ENCODE measurements at regions not wholly inside any gene's neighbourhood (a gene's known extent, or its start where the extent isn't known, plus 50 kb on each side); places are given as distances from the start of the nearest gene placed in this dataset.
"Not testable (repeated sequence)": the region's sequence is repeated elsewhere in the genome, so short reads cannot be mapped to it uniquely, and the experiment has no call there.

DNA sequence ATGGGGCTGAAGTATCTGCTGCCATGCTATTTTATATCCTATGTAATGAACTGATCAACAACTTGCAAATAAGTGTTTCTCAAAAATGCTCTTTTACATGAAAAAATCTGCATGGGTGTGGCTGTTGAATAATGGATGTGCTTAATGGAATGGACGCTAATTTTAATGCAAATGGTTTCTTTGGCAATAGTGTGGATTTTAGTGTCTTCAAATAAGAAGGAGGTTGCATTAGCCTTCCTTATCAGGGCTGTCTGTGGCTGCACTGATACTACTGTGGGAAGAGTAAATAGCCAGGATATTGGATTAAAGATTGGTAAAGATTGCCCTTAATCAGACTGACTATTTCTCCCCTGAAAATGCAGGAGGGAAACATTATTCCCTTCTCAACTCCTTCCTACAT is 121.9 kb upstream of the STK32A start:
- Mint-ChIP-seq H3K27me3 (ENCODE audit: low read depth) (no peaks in the 10 kb centered on the region), H3K36me3 (no peaks in the 10 kb centered on the region), H3K4me1 (peaks cover 19% of the 10 kb centered on the region), H3K27ac (no peak overlapping the region), H3K4me3 (no peak overlapping the region), H3K9me3 (no peaks in the 10 kb centered on the region)
- POLR2A ChIA-PET = no interaction called here
- TF ChIP-seq EMX1 (CRISPR knock-in tag; IDR thresholded peaks at IDR 0.05) = no peak
- TF ChIP-seq, protein P1, sequence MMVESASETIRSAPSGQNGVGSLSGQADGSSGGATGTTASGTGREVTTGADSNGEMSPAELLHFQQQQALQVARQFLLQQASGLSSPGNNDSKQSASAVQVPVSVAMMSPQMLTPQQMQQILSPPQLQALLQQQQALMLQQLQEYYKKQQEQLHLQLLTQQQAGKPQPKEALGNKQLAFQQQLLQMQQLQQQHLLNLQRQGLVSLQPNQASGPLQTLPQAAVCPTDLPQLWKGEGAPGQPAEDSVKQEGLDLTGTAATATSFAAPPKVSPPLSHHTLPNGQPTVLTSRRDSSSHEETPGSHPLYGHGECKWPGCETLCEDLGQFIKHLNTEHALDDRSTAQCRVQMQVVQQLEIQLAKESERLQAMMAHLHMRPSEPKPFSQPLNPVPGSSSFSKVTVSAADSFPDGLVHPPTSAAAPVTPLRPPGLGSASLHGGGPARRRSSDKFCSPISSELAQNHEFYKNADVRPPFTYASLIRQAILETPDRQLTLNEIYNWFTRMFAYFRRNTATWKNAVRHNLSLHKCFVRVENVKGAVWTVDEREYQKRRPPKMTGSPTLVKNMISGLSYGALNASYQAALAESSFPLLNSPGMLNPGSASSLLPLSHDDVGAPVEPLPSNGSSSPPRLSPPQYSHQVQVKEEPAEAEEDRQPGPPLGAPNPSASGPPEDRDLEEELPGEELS (CRISPR knock-in tag; IDR thresholded peaks at IDR 0.05) = no peak
- DNase-seq (ENCODE audit: low spot score) = no peak
- no peak for ATAC-seq
- CTCF ChIA-PET = interaction anchor here (1.6 to 2.1 kb wide), 2 partner anchors 14 to 76 kb away, joined by 4 read pairs; no protein-coding TSS in a partner anchor

DNA sequence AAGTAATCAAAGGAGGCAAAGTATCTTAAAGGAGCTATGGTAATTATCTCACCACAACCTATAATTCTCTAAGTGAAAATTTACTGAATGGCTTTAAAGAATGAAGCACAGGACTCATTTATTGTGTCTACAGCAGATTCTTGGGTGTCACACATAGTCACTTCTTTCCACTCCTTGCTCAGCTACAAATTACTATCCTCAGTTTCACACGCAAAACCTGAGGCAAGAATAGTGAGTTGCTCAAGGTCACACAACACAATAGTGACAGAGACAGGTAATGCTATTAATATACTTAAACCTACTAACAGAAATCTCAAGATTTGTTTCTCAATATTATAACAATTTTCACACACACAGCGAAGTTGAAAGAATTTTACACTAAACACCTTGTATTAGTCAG is 120.9 kb upstream of the STK32A start:
- Mint-ChIP-seq H3K36me3 (no peaks in the 10 kb centered on the region), H3K4me3 (no peak overlapping the region), H3K4me1 (peaks cover 19% of the 10 kb centered on the region), H3K27me3 (ENCODE audit: low read depth) (no peaks in the 10 kb centered on the region), H3K27ac (no peak overlapping the region), H3K9me3 (no peaks in the 10 kb centered on the region)
- TF ChIP-seq, protein P2, sequence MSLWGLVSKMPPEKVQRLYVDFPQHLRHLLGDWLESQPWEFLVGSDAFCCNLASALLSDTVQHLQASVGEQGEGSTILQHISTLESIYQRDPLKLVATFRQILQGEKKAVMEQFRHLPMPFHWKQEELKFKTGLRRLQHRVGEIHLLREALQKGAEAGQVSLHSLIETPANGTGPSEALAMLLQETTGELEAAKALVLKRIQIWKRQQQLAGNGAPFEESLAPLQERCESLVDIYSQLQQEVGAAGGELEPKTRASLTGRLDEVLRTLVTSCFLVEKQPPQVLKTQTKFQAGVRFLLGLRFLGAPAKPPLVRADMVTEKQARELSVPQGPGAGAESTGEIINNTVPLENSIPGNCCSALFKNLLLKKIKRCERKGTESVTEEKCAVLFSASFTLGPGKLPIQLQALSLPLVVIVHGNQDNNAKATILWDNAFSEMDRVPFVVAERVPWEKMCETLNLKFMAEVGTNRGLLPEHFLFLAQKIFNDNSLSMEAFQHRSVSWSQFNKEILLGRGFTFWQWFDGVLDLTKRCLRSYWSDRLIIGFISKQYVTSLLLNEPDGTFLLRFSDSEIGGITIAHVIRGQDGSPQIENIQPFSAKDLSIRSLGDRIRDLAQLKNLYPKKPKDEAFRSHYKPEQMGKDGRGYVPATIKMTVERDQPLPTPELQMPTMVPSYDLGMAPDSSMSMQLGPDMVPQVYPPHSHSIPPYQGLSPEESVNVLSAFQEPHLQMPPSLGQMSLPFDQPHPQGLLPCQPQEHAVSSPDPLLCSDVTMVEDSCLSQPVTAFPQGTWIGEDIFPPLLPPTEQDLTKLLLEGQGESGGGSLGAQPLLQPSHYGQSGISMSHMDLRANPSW (CRISPR knock-in tag; conservative IDR thresholded peaks at IDR 0.05; ENCODE audit: low read depth) = no peak
- TF ChIP-seq, protein P3, sequence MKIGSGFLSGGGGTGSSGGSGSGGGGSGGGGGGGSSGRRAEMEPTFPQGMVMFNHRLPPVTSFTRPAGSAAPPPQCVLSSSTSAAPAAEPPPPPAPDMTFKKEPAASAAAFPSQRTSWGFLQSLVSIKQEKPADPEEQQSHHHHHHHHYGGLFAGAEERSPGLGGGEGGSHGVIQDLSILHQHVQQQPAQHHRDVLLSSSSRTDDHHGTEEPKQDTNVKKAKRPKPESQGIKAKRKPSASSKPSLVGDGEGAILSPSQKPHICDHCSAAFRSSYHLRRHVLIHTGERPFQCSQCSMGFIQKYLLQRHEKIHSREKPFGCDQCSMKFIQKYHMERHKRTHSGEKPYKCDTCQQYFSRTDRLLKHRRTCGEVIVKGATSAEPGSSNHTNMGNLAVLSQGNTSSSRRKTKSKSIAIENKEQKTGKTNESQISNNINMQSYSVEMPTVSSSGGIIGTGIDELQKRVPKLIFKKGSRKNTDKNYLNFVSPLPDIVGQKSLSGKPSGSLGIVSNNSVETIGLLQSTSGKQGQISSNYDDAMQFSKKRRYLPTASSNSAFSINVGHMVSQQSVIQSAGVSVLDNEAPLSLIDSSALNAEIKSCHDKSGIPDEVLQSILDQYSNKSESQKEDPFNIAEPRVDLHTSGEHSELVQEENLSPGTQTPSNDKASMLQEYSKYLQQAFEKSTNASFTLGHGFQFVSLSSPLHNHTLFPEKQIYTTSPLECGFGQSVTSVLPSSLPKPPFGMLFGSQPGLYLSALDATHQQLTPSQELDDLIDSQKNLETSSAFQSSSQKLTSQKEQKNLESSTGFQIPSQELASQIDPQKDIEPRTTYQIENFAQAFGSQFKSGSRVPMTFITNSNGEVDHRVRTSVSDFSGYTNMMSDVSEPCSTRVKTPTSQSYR (CRISPR knock-in tag; IDR thresholded peaks at IDR 0.05) = no peak
- TF ChIP-seq, protein P4, sequence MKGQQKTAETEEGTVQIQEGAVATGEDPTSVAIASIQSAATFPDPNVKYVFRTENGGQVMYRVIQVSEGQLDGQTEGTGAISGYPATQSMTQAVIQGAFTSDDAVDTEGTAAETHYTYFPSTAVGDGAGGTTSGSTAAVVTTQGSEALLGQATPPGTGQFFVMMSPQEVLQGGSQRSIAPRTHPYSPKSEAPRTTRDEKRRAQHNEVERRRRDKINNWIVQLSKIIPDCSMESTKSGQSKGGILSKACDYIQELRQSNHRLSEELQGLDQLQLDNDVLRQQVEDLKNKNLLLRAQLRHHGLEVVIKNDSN (CRISPR knock-in tag; IDR thresholded peaks at IDR 0.05) = no peak
- TF ChIP-seq, protein P5, sequence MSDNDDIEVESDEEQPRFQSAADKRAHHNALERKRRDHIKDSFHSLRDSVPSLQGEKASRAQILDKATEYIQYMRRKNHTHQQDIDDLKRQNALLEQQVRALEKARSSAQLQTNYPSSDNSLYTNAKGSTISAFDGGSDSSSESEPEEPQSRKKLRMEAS (CRISPR knock-in tag; IDR thresholded peaks at IDR 0.05) = no peak
- TF ChIP-seq, protein P6, sequence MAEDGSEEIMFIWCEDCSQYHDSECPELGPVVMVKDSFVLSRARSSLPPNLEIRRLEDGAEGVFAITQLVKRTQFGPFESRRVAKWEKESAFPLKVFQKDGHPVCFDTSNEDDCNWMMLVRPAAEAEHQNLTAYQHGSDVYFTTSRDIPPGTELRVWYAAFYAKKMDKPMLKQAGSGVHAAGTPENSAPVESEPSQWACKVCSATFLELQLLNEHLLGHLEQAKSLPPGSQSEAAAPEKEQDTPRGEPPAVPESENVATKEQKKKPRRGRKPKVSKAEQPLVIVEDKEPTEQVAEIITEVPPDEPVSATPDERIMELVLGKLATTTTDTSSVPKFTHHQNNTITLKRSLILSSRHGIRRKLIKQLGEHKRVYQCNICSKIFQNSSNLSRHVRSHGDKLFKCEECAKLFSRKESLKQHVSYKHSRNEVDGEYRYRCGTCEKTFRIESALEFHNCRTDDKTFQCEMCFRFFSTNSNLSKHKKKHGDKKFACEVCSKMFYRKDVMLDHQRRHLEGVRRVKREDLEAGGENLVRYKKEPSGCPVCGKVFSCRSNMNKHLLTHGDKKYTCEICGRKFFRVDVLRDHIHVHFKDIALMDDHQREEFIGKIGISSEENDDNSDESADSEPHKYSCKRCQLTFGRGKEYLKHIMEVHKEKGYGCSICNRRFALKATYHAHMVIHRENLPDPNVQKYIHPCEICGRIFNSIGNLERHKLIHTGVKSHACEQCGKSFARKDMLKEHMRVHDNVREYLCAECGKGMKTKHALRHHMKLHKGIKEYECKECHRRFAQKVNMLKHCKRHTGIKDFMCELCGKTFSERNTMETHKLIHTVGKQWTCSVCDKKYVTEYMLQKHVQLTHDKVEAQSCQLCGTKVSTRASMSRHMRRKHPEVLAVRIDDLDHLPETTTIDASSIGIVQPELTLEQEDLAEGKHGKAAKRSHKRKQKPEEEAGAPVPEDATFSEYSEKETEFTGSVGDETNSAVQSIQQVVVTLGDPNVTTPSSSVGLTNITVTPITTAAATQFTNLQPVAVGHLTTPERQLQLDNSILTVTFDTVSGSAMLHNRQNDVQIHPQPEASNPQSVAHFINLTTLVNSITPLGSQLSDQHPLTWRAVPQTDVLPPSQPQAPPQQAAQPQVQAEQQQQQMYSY (CRISPR knock-in tag; IDR thresholded peaks at IDR 0.05) = no peak
- TF ChIP-seq NFATC4 (CRISPR knock-in tag; IDR thresholded peaks at IDR 0.05) (no peak), OVOL2 (CRISPR knock-in tag; IDR thresholded peaks at IDR 0.05; ENCODE audit: borderline replicate concordance) (no peak)
- TF ChIP-seq, protein P7, sequence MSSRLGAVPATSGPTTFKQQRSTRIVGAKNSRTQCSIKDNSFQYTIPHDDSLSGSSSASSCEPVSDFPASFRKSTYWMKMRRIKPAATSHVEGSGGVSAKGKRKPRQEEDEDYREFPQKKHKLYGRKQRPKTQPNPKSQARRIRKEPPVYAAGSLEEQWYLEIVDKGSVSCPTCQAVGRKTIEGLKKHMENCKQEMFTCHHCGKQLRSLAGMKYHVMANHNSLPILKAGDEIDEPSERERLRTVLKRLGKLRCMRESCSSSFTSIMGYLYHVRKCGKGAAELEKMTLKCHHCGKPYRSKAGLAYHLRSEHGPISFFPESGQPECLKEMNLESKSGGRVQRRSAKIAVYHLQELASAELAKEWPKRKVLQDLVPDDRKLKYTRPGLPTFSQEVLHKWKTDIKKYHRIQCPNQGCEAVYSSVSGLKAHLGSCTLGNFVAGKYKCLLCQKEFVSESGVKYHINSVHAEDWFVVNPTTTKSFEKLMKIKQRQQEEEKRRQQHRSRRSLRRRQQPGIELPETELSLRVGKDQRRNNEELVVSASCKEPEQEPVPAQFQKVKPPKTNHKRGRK (CRISPR knock-in tag; IDR thresholded peaks at IDR 0.05; ENCODE audit: borderline replicate concordance) = no peak
- TF ChIP-seq, protein P8, sequence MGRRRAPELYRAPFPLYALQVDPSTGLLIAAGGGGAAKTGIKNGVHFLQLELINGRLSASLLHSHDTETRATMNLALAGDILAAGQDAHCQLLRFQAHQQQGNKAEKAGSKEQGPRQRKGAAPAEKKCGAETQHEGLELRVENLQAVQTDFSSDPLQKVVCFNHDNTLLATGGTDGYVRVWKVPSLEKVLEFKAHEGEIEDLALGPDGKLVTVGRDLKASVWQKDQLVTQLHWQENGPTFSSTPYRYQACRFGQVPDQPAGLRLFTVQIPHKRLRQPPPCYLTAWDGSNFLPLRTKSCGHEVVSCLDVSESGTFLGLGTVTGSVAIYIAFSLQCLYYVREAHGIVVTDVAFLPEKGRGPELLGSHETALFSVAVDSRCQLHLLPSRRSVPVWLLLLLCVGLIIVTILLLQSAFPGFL (CRISPR knock-in tag; IDR thresholded peaks at IDR 0.05; ENCODE audit: borderline replicate concordance) = no peak
- DNase-seq (ENCODE audit: low spot score) (no peak), ATAC-seq (no peak)
- POLR2A ChIA-PET = no interaction called here
- CTCF ChIA-PET = interaction anchor here (1.1 kb wide), 1 partner anchor 256 kb away, joined by 3 read pairs; no protein-coding TSS in a partner anchor

DNA sequence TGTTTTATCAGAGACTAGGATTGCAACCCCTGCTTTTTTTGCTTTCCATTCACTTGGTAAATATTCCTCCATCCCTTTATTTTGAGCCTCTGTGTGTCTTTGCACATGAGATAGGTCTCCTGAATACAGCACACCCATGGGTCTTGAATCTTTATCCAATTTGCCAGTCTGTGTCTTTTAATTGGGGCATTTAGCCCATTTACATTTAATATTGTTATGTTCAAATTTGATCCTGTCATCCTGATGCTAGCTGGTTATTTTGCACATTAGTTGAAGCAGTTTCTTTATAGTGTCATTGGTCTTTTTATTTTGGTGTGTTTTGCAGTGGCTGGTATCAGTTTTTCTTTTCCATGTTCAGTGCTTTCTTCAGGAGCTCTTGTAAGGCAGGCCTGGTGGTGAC is 95.1 kb upstream of the STK32A start:
- H3K4me1 Mint-ChIP-seq; H3K27ac Mint-ChIP-seq; ATAC-seq; CTCF ChIA-PET; POLR2A ChIA-PET; H3K4me3 Mint-ChIP-seq; DNase-seq (ENCODE audit: low spot score): not testable (repeated sequence)
- peaks cover 45% of the 10 kb centered on the region for H3K9me3 Mint-ChIP-seq
- peaks cover 13% of the 10 kb centered on the region for H3K27me3 Mint-ChIP-seq (ENCODE audit: low read depth)
- H3K36me3 Mint-ChIP-seq = peaks cover 29% of the 10 kb centered on the region

Data from WTC11 (cell line).